ENCODE measurements at regions not wholly inside any gene's neighbourhood (a gene's known extent, or its start where the extent isn't known, plus 50 kb on each side); places are given as distances from the start of the nearest gene placed in this dataset.

GRCh38 chr5:174295702-174296436 lies 250.4 kb downstream of the NSG2 start:
- 93% methylated on average over 8 of the region's 8 CpGs for WGBS (ENCODE audit: insufficient coverage)
- CTCF ChIA-PET, result no interaction called here
- no peaks in the 10 kb centered on the region for H3K4me1 ChIP-seq (ENCODE audit: control extremely low read depth in 1 of 4, control insufficient read depth in 4 of 4, insufficient read depth in 4 of 4, low read length in 3 of 4)

GRCh38 chr5:174300118-174300940 lies 254.8 kb downstream of the NSG2 start:
- Histone ChIP-seq H3K27me3 (replicated peaks in 2 of 5; ENCODE audit: control insufficient read depth in 4 of 5, insufficient read depth in 5 of 5, low read length in 4 of 5) (peaks cover 0 to 31% (median 1%) of the 10 kb centered on the region in 5 experiments), H3K4me1 (ENCODE audit: control extremely low read depth in 1 of 4, control insufficient read depth in 4 of 4, insufficient read depth in 4 of 4, low read length in 3 of 4) (no peaks in the 10 kb centered on the region), H3K4me3 (ENCODE audit: control insufficient read depth in 1 of 7, extremely low read depth in 1 of 7, insufficient read depth in 4 of 7, low read depth in 2 of 7, low read length in 6 of 7) (no peak overlapping the region), H3K27ac (ENCODE audit: insufficient read depth in 1 of 2, low read depth in 1 of 2, low read length in 2 of 2, poor library complexity in 1 of 2, severe bottlenecking in 2 of 2) (no peak overlapping the region), H3K36me3 (ENCODE audit: control insufficient read depth in 4 of 4, insufficient read depth in 4 of 4, low read length in 3 of 4) (no peaks in the 10 kb centered on the region), H3K9me3 (ENCODE audit: control extremely low read depth in 1 of 5, control insufficient read depth in 4 of 5, insufficient read depth in 2 of 5, low read depth in 1 of 5, low read length in 4 of 5) (no peaks in the 10 kb centered on the region)
- 72% methylated on average over 5 of the region's 8 CpGs for WGBS (ENCODE audit: insufficient coverage)
- ChIA-PET CTCF (interaction anchor here (1.6 to 2.1 kb wide), 2 partner anchors 11 to 255 kb away, joined by 5 to 7 read pairs; partner anchors contain the start of gene NSG2), POLR2A (no interaction called here)
- DNase-seq, result no peak

More at GRCh38 chr5:174295702-174296436, 250.4 kb downstream of the NSG2 start:
- H3K27ac ChIP-seq (ENCODE audit: insufficient read depth in 1 of 2, low read depth in 1 of 2, low read length in 2 of 2, poor library complexity in 1 of 2, severe bottlenecking in 2 of 2), result no peak overlapping the region
- H3K27me3 ChIP-seq (replicated peaks in 2 of 5; ENCODE audit: control insufficient read depth in 4 of 5, insufficient read depth in 5 of 5, low read length in 4 of 5), result peaks cover 0 to 15% (median 1%) of the 10 kb centered on the region in 5 experiments
- no peak for DNase-seq
- H3K36me3 ChIP-seq (ENCODE audit: control insufficient read depth in 4 of 4, insufficient read depth in 4 of 4, low read length in 3 of 4), result no peaks in the 10 kb centered on the region
- H3K4me3 ChIP-seq (ENCODE audit: control insufficient read depth in 1 of 7, extremely low read depth in 1 of 7, insufficient read depth in 4 of 7, low read depth in 2 of 7, low read length in 6 of 7), result no peak overlapping the region
- no peaks in the 10 kb centered on the region for H3K9me3 ChIP-seq (ENCODE audit: control extremely low read depth in 1 of 5, control insufficient read depth in 4 of 5, insufficient read depth in 2 of 5, low read depth in 1 of 5, low read length in 4 of 5)
- POLR2A ChIA-PET, result interaction anchor here (0.7 kb wide), 1 partner anchor 325 kb away, joined by 3 read pairs; no protein-coding TSS in a partner anchor

DNA sequence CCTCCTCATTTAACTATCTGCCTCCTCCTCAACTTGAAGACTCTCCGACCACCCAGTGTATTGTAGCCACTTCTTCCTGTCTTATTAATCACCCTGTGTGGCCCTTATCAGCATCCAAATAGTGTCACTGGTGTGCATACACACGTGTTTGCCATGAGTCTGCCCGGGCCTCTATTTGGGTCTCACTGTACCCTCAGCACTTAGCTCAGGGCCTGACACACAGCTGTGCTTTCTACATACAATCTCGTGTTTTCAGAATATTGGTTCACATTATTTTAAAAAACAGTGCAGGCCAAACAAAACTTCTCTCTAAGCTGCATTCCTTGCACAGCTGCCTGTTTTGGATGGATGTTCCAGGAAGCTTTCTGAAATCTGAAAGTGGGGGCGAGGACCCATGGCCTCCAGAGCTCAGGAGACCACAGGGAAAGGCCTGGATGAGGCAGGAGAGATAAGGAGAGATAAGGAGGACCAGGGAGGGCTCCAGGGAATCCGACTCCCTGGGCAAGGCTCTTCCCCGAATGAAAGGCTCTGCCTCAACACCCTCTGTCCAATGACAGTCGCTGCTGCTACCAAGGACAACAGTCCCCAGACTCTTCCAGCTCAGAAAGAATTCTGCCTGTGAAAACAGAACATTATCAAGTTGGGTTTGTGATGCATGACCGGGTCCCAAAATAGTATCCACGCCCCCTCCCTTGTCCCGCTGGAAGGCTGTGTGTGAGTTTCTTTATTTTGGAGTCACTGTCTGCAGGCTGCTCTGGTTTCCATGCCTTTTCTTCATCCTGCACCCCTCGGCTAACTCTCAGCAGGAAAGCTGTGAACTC lies 255.6 kb downstream of the NSG2 start:
- no peak overlapping the region for H3K27ac ChIP-seq (ENCODE audit: insufficient read depth in 1 of 2, low read depth in 1 of 2, low read length in 2 of 2, poor library complexity in 1 of 2, severe bottlenecking in 2 of 2)
- CTCF ChIA-PET, result interaction anchor here (1.6 kb wide), 1 partner anchor 256 kb away, joined by 5 read pairs; the partner anchor contains the start of gene NSG2
- no peaks in the 10 kb centered on the region for H3K4me1 ChIP-seq (ENCODE audit: control extremely low read depth in 1 of 4, control insufficient read depth in 4 of 4, insufficient read depth in 4 of 4, low read length in 3 of 4)
- H3K36me3 ChIP-seq (ENCODE audit: control insufficient read depth in 4 of 4, insufficient read depth in 4 of 4, low read length in 3 of 4), result no peaks in the 10 kb centered on the region
- no peak for DNase-seq
- POLR2A ChIA-PET, result no interaction called here
- H3K4me3 ChIP-seq (ENCODE audit: control insufficient read depth in 1 of 7, extremely low read depth in 1 of 7, insufficient read depth in 4 of 7, low read depth in 2 of 7, low read length in 6 of 7), result no peak overlapping the region
- peaks cover 0 to 32% (median 2%) of the 10 kb centered on the region in 5 experiments for H3K27me3 ChIP-seq (replicated peaks in 2 of 5; ENCODE audit: control insufficient read depth in 4 of 5, insufficient read depth in 5 of 5, low read length in 4 of 5)
- H3K9me3 ChIP-seq (ENCODE audit: control extremely low read depth in 1 of 5, control insufficient read depth in 4 of 5, insufficient read depth in 2 of 5, low read depth in 1 of 5, low read length in 4 of 5), result no peaks in the 10 kb centered on the region
- 53% methylated on average over 8 of the region's 12 CpGs for WGBS (ENCODE audit: insufficient coverage)

DNA sequence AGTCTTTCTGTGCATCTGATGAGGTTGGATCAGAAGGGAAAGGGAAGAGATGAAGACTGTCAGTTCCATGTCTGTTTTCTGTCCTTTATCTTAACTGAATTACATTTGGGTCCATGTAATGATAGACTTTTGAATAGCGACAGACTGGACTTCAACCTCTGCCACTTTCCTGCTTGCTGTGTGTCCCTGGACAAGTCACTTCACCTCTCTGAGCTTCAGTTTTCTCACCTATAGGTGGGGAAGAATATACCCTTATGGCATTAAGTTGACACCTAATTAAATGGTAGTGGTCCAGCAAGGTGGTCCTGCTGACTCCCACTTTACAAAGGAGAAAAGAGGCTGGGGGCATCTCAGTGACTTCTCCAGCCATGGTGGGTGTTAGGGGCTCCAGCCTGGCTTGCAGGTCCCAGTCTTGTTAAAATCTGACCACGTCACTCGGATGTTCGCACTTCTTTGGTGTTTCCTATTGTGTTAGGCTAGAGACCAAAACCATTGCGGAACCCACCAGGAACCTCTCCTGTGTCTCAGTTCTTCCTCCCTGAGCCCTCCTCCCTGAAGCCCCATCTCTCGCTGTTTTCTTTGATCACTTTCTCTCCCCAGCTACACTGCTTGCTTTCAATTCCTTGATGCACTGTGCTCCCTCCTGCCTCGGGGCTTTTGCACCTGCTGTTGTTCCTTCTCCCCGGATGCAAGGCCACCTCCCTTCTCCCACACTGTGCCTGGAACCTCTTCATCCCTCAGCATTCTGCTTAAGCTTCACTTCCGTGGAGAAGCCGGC lies 256.5 kb downstream of the NSG2 start:
- H3K4me1 ChIP-seq (ENCODE audit: control extremely low read depth in 1 of 4, control insufficient read depth in 4 of 4, insufficient read depth in 4 of 4, low read length in 3 of 4), result no peaks in the 10 kb centered on the region
- CTCF ChIA-PET, result interaction anchor here (1.6 kb wide), 2 partner anchors 9 to 257 kb away, joined by 5 to 6 read pairs; partner anchors contain the start of gene NSG2
- no peak overlapping the region for H3K4me3 ChIP-seq (ENCODE audit: control insufficient read depth in 1 of 7, extremely low read depth in 1 of 7, insufficient read depth in 4 of 7, low read depth in 2 of 7, low read length in 6 of 7)
- 84% methylated on average over 8 of the region's 10 CpGs for WGBS (ENCODE audit: insufficient coverage)
- DNase-seq, result no peak
- no peak overlapping the region for H3K27ac ChIP-seq (ENCODE audit: insufficient read depth in 1 of 2, low read depth in 1 of 2, low read length in 2 of 2, poor library complexity in 1 of 2, severe bottlenecking in 2 of 2)
- H3K9me3 ChIP-seq (ENCODE audit: control extremely low read depth in 1 of 5, control insufficient read depth in 4 of 5, insufficient read depth in 2 of 5, low read depth in 1 of 5, low read length in 4 of 5), result no peaks in the 10 kb centered on the region
- POLR2A ChIA-PET, result no interaction called here
- H3K27me3 ChIP-seq (replicated peaks in 2 of 5; ENCODE audit: control insufficient read depth in 4 of 5, insufficient read depth in 5 of 5, low read length in 4 of 5), result peaks cover 0 to 35% (median 2%) of the 10 kb centered on the region in 5 experiments
- H3K36me3 ChIP-seq (ENCODE audit: control insufficient read depth in 4 of 4, insufficient read depth in 4 of 4, low read length in 3 of 4), result no peaks in the 10 kb centered on the region

DNA sequence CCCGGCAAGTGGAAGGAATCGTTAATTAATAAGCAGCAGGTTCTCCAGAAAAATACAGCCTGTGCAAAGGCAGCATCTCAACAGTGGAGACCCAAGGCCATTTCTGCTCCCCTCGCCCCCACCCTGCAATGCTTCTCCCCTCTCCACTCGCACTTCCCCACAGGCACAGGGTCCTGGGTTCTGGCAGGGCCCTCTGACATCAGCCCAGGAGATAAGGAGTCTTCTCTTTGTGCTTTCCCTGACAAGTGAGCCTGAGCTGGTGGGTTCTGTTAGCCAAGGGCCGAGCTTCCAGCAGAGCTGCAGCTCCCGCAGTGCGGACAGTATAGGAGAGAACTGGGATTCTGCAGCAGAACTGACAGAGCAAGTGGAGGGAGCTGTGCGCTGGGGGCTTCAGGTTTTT lies 257.5 kb downstream of the NSG2 start:
- POLR2A ChIA-PET, result no interaction called here
- CTCF ChIA-PET, result interaction anchor here (1.4 to 1.6 kb wide), 2 partner anchors 8 to 257 kb away, joined by 4 to 6 read pairs; partner anchors contain the start of gene NSG2
- H3K4me3 ChIP-seq (ENCODE audit: control insufficient read depth in 1 of 7, extremely low read depth in 1 of 7, insufficient read depth in 4 of 7, low read depth in 2 of 7, low read length in 6 of 7), result no peak overlapping the region
- H3K36me3 ChIP-seq (ENCODE audit: control insufficient read depth in 4 of 4, insufficient read depth in 4 of 4, low read length in 3 of 4), result no peaks in the 10 kb centered on the region
- no peaks in the 10 kb centered on the region for H3K9me3 ChIP-seq (ENCODE audit: control extremely low read depth in 1 of 5, control insufficient read depth in 4 of 5, insufficient read depth in 2 of 5, low read depth in 1 of 5, low read length in 4 of 5)
- WGBS (ENCODE audit: insufficient coverage), result 95% methylated on average over 4 of the region's 8 CpGs
- H3K27ac ChIP-seq (ENCODE audit: insufficient read depth in 1 of 2, low read depth in 1 of 2, low read length in 2 of 2, poor library complexity in 1 of 2, severe bottlenecking in 2 of 2), result no peak overlapping the region
- no peaks in the 10 kb centered on the region for H3K4me1 ChIP-seq (ENCODE audit: control extremely low read depth in 1 of 4, control insufficient read depth in 4 of 4, insufficient read depth in 4 of 4, low read length in 3 of 4)
- H3K27me3 ChIP-seq (replicated peaks in 2 of 5; ENCODE audit: control insufficient read depth in 4 of 5, insufficient read depth in 5 of 5, low read length in 4 of 5), result peaks cover 0 to 35% (median 2%) of the 10 kb centered on the region in 5 experiments
- DNase-seq, result no peak

- peaks cover 0 to 35% (median 2%) of the 10 kb centered on the region in 5 experiments for H3K27me3 ChIP-seq (replicated peaks in 2 of 5; ENCODE audit: control insufficient read depth in 4 of 5, insufficient read depth in 5 of 5, low read length in 4 of 5)
- no peaks in the 10 kb centered on the region for H3K36me3 ChIP-seq (ENCODE audit: control insufficient read depth in 4 of 4, insufficient read depth in 4 of 4, low read length in 3 of 4)
- no peak overlapping the region for H3K27ac ChIP-seq (ENCODE audit: insufficient read depth in 1 of 2, low read depth in 1 of 2, low read length in 2 of 2, poor library complexity in 1 of 2, severe bottlenecking in 2 of 2)
- no peak for DNase-seq
- no peaks in the 10 kb centered on the region for H3K9me3 ChIP-seq (ENCODE audit: control extremely low read depth in 1 of 5, control insufficient read depth in 4 of 5, insufficient read depth in 2 of 5, low read depth in 1 of 5, low read length in 4 of 5)
- ChIA-PET POLR2A (no interaction called here), CTCF (interaction anchor here (1.4 to 1.6 kb wide), 2 partner anchors 8 to 258 kb away, joined by 4 to 6 read pairs; partner anchors contain the start of gene NSG2)
- 81% methylated on average over 9 of the region's 10 CpGs for WGBS (ENCODE audit: insufficient coverage)
- no peak overlapping the region for H3K4me3 ChIP-seq (ENCODE audit: control insufficient read depth in 1 of 7, extremely low read depth in 1 of 7, insufficient read depth in 4 of 7, low read depth in 2 of 7, low read length in 6 of 7)
- no peaks in the 10 kb centered on the region for H3K4me1 ChIP-seq (ENCODE audit: control extremely low read depth in 1 of 4, control insufficient read depth in 4 of 4, insufficient read depth in 4 of 4, low read length in 3 of 4)
Measured at GRCh38 chr5:174303437-174304045, 258.0 kb downstream of the NSG2 start.

Data from common myeloid progenitor, CD34-positive (primary cell).